ENCODE measurements at regions not wholly inside any gene's neighbourhood (a gene's known extent, or its start where the extent isn't known, plus 50 kb on each side); places are given as distances from the start of the nearest gene placed in this dataset.

DNA sequence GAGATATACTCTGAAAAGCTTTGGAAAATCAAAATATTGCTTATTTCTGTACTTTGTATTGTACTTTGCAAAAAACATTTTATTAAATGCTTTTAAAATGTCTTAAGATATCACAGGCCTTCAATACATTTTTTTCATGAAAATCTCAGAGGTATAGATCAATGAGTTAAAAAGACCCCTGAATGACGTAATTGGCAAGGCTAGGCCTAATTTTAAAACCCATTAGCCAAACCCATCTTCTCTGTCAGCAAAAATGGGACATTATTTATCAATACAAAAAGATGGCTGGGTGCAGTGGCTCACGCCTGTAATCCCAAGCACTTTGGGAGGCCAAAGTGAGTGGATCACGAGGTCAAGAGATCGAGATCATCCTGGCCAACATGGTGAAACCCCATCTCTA, 84.8 kb upstream of the PAK5 start (continued):
- TF ChIP-seq, protein P1, sequence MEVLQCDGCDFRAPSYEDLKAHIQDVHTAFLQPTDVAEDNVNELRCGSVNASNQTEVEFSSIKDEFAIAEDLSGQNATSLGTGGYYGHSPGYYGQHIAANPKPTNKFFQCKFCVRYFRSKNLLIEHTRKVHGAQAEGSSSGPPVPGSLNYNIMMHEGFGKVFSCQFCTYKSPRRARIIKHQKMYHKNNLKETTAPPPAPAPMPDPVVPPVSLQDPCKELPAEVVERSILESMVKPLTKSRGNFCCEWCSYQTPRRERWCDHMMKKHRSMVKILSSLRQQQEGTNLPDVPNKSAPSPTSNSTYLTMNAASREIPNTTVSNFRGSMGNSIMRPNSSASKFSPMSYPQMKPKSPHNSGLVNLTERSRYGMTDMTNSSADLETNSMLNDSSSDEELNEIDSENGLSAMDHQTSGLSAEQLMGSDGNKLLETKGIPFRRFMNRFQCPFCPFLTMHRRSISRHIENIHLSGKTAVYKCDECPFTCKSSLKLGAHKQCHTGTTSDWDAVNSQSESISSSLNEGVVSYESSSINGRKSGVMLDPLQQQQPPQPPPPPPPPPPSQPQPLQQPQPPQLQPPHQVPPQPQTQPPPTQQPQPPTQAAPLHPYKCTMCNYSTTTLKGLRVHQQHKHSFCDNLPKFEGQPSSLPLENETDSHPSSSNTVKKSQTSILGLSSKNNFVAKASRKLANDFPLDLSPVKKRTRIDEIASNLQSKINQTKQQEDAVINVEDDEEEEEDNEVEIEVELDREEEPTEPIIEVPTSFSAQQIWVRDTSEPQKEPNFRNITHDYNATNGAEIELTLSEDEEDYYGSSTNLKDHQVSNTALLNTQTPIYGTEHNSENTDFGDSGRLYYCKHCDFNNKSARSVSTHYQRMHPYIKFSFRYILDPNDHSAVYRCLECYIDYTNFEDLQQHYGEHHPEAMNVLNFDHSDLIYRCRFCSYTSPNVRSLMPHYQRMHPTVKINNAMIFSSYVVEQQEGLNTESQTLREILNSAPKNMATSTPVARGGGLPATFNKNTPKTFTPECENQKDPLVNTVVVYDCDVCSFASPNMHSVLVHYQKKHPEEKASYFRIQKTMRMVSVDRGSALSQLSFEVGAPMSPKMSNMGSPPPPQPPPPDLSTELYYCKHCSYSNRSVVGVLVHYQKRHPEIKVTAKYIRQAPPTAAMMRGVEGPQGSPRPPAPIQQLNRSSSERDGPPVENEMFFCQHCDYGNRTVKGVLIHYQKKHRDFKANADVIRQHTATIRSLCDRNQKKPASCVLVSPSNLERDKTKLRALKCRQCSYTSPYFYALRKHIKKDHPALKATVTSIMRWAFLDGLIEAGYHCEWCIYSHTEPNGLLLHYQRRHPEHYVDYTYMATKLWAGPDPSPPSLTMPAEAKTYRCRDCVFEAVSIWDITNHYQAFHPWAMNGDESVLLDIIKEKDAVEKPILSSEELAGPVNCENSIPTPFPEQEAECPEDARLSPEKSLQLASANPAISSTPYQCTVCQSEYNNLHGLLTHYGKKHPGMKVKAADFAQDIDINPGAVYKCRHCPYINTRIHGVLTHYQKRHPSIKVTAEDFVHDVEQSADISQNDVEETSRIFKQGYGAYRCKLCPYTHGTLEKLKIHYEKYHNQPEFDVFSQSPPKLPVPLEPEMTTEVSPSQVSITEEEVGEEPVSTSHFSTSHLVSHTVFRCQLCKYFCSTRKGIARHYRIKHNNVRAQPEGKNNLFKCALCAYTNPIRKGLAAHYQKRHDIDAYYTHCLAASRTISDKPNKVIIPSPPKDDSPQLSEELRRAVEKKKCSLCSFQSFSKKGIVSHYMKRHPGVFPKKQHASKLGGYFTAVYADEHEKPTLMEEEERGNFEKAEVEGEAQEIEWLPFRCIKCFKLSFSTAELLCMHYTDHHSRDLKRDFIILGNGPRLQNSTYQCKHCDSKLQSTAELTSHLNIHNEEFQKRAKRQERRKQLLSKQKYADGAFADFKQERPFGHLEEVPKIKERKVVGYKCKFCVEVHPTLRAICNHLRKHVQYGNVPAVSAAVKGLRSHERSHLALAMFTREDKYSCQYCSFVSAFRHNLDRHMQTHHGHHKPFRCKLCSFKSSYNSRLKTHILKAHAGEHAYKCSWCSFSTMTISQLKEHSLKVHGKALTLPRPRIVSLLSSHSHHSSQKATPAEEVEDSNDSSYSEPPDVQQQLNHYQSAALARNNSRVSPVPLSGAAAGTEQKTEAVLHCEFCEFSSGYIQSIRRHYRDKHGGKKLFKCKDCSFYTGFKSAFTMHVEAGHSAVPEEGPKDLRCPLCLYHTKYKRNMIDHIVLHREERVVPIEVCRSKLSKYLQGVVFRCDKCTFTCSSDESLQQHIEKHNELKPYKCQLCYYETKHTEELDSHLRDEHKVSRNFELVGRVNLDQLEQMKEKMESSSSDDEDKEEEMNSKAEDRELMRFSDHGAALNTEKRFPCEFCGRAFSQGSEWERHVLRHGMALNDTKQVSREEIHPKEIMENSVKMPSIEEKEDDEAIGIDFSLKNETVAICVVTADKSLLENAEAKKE (CRISPR knock-in tag; IDR thresholded peaks at IDR 0.05), result no peak

DNA sequence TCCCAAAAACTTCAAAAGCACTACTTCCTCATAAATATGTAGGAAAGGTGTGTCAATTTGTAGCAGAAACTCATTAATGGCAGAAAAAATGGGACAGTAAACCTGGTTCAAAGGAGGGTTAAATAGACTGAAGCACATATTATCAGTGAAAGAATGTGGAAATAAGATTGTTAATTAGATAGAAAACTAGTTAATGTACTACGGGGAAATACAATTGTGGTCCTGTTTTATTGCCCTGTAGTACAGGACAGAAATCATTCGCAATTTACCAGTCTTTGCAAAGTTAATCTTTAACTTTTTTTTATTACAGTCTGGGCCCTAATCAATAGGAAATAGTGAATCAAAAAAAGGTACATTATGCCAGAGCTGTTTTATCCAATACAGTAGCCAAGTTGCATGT, 82.0 kb upstream of the PAK5 start:
- Mint-ChIP-seq H3K4me1 (no peaks in the 10 kb centered on the region), H3K27ac (no peak overlapping the region), H3K27me3 (ENCODE audit: insufficient read depth, low read depth, poor library complexity) (no peaks in the 10 kb centered on the region), H3K9me3 (no peaks in the 10 kb centered on the region), H3K36me3 (ENCODE audit: low read depth) (no peaks in the 10 kb centered on the region), H3K4me3 (no peak overlapping the region)
- DNase-seq (ENCODE audit: low spot score), result no peak
- H3K4me1 ChIP-seq (ENCODE audit: insufficient read depth), result no peaks in the 10 kb centered on the region
- peaks cover 3% of the 10 kb centered on the region; the same call in 1 of the 2 replicates for H3K9me2 ChIP-seq (ENCODE audit: insufficient read depth)
- H4K20me1 ChIP-seq (replicated peaks; ENCODE audit: insufficient read depth), result no peaks in the 10 kb centered on the region
- no peak overlapping the region for H3K27ac ChIP-seq (ENCODE audit: low read depth)
- ATAC-seq, result no peak
- no peak overlapping the region for H3K4me2 ChIP-seq
- H3F3A ChIP-seq (replicated peaks; ENCODE audit: low read depth), result no peaks in the 10 kb centered on the region
- no peaks in the 10 kb centered on the region for H3K27me3 ChIP-seq (ENCODE audit: insufficient read depth)
- H3K36me3 ChIP-seq (ENCODE audit: insufficient read depth), result no peaks in the 10 kb centered on the region
- no peaks in the 10 kb centered on the region for H3K79me2 ChIP-seq (replicated peaks; ENCODE audit: insufficient read depth)
- no peak overlapping the region for H3K4me3 ChIP-seq
- no peak overlapping the region for H2AFZ ChIP-seq
- no peak for TF ChIP-seq POLR2AphosphoS5 (IDR thresholded peaks at IDR 0.05; ENCODE audit: low read depth)
- TF ChIP-seq EZH2phosphoT487 (IDR thresholded peaks at IDR 0.05; ENCODE audit: unreplicated experiment), result no peak
- TF ChIP-seq CREB1 (CRISPR knock-in tag; IDR thresholded peaks at IDR 0.05; ENCODE audit: low read depth), result no peak
- TF ChIP-seq, protein P2, sequence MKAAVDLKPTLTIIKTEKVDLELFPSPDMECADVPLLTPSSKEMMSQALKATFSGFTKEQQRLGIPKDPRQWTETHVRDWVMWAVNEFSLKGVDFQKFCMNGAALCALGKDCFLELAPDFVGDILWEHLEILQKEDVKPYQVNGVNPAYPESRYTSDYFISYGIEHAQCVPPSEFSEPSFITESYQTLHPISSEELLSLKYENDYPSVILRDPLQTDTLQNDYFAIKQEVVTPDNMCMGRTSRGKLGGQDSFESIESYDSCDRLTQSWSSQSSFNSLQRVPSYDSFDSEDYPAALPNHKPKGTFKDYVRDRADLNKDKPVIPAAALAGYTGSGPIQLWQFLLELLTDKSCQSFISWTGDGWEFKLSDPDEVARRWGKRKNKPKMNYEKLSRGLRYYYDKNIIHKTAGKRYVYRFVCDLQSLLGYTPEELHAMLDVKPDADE (IDR thresholded peaks at IDR 0.05), result no peak
- TF ChIP-seq, protein P1 (CRISPR knock-in tag; IDR thresholded peaks at IDR 0.05), result no peak
- TF ChIP-seq JUNB (IDR thresholded peaks at IDR 0.05; ENCODE audit: unreplicated experiment), result no peak
